GM21526 (cell line): ENCODE measurements at regions not wholly inside any gene's neighbourhood (a gene's known extent, or its start where the extent isn't known, plus 50 kb on each side); places are given as distances from the start of the nearest gene placed in this dataset.

Source experiments
- ATAC-seq: cut with Tn5 transposase; IDR thresholded peaks from one replicate; pipeline ENCODE4 v1.9.1; 2021; ENCODE audit warnings: moderate library complexity; ENCODE audit not compliant: unreplicated experiment, low FRiP score

DNA sequence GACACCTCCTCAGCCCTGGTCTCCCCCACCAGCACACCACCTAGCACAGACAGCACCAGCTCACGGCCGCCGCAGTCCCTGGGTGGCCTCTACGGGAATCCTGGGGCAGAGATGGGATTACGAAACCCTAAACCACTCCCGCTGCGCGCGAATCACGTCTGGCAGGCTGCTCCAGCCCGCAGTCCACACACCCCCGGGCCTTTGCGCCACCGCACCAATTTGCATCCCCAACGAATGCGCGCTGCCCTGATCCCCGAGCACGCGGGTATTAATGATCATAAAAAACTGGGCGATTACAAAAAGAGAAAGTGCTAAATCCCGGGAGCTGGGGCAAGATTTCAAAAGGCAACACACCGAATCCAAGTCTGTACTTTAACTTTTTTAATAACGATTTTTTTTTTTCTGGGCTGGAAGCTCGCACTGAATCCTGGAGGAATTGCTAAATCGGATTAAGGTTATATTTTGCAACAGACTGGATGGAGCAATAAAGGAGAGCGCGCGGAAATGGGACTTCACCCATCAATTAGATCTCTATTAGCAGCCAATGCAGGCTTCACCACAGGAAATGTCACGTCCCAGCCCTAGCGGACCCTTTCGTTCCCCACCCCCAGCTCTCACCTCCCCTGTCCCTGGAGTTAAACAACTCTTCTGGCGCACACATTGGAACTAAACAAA lies 69.8 kb upstream of the TMEM33 start:
- ATAC-seq, result no peak

DNA sequence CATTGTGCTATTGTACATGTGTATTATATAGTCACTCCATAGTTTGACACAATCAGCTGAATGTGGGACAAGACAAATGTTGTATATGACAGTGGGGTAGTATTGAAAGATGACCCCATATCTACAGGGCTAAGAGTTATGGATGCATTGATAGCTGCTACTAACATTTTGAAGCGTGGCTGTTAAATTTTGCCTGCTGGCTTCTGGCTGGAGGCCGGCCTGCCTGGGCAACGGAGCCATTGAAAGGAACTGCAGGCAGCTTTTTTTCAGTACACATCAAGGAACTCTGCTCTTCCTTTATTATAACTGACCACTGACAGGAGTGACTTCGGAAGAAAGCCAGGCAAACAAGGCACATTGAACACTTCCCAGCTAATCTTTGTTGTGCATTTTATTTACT lies 76.1 kb upstream of the TMEM33 start:
- no peak for ATAC-seq

DNA sequence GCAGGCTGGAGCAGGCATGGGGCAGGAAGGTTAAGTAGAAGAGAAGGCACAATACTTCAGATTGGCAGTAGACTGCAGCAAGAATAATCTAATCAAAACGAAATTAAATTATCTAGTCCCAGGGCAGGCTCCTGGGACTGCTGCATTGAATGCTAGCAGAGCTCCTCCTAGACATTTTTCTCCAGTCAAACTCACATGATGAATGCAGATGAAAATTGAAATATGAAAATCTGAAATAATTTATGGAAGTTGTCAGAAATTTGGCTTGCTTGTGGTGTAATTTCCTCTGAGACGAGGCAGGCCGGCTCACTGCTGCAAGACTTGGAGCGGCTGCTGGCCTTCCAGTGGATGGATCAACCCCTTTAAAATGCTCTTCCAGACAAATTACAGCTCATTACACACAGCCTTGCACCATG lies 78.0 kb upstream of the TMEM33 start:
- ATAC-seq, result no peak

DNA sequence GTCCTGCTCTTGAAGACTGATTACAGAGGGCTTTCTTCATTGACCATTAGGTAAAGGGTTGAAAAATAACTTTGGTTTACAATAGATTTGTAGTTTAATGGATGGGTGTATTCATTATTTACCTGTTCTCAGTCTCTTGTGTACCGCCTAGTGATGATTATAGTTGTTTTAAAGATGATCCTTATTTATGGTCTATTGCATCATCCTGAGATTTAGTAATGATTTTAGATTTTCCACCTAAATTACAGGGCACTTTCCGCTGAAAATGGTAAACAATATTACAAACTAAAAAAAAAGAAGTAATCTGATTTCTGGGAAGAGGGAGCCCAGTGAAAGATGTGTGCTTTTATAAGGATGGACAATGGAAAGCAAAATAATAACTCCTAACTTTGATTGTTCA lies 78.4 kb upstream of the TMEM33 start:
- ATAC-seq, result no peak

DNA sequence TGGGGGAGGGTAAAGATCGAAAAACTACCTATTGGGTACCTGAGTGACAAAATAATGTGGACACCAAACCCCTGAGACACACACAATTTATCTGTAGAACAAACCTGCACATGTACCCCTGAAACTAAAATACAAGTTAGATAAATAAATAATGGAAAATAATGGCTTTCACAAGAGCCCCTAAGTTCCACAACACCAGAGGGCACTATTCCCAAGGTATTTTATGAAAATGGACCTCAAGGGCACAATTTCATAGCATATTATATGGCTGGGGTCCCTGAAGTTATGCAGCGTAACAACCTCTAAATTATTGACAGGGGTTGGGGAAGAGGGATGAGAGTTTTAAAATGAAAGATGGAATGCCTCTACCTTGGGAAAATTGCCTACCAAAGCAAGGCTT lies 81.3 kb upstream of the TMEM33 start:
- no peak for ATAC-seq

DNA sequence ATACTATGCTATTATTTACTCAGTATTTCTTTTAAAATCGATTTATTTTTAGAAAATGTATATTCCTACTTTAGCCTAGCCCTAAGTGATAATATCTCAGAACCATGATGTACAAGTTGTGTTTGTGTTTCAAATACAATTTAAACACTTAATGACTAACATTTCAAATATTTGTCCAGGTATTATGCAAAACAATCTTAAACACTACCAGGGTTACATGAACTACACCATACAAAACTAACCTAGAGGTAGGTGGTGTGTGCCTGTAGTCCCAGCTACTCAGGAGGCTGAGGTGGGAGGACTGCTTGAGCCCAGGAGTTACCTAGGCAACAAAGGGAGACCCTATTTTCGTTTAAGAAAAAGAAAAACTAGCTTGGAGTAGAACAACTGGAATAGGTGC lies 83.0 kb upstream of the TMEM33 start:
- no peak for ATAC-seq

DNA sequence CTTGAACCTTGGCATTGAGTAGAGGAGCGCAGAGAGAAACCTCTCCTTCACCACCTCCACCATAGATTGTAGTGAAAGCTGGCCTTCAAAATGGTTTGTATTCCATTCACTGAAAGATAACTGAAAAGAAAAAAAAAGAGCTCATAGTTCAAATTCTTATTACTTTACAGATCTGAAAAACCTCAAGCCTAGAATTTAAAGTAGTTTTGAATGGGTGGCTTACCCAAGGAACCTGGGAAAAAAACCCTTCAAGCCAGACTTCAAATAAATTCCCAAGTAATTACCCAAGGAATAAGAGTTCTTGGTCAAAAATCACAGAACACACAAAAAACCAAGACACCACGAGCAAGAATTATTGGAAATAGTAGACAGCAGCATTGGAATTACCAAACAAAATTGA lies 83.6 kb upstream of the TMEM33 start:
- no peak for ATAC-seq

DNA sequence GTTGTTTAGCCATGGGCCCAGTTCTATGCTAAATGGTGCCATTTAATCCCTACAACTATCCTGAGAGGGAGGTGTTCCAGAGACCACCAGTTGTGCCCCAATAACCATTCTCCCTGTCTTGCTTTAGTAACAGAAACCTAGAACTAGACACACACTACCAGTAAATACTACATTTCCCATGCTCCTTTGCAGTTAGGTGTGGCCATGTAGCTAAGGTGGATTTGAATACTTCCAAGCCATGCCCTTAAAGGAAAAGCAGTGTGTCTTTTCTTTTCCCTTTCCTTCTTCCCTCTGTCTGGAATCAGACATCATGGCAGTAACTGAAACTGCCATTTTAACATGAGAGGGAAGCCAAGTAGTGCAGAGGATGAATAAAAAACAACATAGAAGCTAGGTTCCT lies 90.9 kb upstream of the TMEM33 start:
- ATAC-seq, result no peak

DNA sequence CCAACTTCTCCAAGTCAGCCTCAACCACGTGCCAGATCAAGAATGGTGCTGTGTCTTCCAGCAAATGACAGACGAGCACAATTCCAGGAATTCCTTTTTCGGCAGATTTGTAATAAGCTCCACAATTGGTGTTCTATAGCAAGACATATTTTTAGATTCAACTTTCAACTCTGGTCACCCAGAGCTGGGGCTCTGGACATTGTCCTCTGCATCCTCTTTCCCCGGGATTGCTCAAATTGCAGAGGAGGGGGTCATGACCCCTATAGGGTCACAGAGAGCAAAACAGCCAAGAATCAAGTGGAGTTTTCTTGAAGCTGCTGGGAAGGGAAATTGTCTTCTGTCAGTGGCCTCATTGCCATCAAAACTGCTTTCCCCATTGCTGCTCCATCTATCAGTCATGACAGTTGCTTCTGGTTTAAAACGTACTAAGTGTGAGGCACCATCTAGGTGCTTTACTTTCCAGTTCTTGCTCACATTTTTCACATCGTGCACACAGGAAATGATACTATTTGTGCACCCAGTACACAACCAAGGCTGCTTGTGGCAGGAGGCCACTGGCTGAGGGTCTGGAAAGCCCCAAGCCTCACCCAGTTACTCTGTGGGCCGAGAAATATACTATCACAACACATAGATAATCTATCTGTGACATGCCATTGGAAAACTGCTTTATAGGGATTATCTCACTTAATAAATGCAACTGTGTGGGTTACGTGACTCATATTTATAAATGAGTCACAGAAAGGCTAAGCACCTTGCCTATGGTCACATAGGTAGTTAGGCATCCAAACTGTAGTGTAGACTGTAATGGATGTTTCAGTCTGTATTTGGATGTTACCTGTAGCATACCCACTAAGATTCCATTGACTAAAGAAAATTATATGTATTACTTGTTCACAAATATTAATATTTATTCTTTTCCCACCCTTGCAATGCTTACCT lies 91.7 kb upstream of the PHOX2B start:
- ATAC-seq, result peak; percentile 88

DNA sequence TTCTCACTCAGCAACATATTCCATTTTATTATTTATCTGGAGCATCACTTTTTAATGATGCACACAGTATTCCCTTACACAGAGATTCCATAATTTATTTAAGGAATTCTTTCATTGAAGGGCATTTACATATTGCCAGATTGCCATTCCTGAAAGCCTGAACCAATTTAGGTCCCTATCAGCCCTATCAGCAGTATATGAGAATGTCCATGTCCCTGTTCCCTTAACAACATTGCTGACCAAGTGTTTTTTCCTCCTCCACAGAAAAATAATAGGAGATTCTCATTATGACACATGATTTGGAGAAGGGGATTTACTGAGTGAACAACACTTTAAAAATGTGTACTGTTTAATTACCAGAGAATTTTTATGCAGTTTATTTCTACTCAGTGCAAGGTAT lies 90.1 kb upstream of the PHOX2B start:
- no peak for ATAC-seq

DNA sequence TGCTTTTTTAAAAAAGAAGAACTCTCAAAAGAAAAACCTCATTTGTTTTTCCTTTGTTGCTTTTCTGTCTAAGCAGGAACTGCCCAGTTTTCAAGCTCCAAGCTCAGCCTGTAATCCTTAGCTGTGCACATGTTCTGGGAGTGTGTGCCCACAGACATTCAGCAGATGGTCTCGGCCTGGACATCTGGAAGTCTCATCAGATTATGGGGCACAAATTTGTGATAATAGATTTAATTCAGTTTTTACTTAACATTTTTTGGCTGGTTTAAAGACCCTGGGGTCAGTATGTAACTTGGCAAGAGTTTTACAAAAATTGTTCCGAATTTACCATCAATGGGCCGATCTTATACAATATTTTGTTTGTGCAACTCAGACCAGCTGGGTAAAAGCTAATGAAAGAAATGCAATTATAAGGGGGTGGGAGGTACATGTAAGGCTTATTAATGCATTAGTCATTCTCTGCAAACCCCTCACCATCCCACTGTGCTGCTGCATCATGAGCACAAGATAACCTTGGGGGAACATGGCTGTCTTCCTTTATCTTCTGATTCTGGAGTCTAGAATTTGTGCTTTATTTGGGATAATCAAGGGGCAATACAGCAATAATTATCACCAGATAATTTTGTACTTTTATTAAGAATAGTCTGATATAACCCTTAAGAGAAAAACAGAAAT lies 86.9 kb upstream of the PHOX2B start:
- ATAC-seq, result no peak

DNA sequence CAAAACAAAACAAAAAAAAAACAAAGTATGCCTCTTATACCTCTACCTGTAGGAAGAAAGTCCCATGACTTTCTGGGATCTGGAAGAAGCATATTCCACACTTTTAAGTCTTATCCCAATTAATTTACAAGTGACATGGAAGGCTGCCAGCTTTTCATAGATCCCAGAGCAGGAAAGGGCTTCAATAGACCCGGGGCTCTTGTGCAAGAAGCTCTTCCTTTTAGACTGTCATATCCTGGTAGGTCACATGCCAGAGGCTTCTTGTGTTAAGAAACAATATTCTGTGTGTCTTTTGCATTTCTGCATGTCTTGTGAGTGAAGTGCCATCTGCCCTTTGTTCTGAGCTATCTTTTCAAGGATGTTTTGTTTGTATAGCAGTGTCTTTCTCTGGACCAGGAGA lies 84.4 kb upstream of the PHOX2B start:
- ATAC-seq, result no peak

DNA sequence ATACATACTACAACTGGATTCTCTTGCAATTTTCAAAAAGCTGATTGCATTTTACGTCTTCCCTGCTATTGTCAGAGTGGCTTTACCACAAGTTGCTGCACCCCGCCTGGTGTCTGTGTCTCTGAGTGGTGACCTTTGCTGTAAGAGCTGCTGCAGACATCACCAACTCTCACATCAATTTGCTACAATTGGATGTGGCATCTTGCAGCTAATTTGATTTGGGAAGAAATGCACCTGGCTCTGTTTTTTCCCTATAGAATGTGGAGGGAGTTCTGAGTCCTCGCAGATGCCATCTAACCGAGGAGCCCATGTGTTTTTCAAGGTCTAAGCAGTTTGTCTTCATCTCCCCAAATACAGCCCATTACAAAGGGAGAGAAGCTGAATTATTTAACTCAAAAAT lies 73.8 kb upstream of the PHOX2B start:
- no peak for ATAC-seq

DNA sequence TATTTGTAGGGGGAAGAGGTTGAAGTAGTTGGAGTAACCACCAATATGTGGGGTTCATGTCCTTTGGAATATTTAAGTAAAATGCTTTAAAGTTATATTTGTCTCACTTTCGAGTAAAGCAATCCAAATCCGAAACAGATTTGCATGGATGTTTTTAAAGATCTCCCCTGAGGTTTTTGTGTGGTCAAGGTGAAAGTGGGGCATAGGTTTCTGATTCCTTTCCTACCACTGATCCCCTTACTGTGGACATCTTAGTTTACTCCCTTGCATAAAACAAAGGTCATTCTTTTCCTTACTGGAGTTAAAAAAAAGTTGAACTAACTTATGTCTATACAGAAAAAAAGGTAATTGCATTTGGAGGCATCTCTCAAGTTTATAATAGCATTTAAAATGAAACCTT lies 71.9 kb upstream of the PHOX2B start:
- ATAC-seq, result no peak

DNA sequence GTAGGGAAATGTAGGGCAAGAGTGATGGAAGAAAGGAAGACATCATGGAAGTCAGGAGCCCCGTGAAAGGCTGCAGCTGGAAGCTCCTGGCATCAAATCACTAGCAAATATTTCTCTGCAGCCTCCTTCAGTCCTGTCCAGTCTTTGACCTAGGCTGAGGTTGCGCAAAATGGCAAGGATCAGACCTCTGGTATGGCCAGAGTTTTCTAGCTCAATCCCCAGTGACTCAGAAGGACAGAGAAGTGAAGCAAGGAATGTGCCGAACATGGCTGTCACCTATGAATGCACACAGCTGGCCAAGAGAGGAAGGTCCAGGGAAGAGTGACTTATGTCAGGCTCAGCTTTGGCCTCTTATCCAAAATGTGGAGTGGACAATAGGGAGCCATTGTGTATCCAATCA lies 71.1 kb upstream of the PHOX2B start:
- ATAC-seq, result no peak

DNA sequence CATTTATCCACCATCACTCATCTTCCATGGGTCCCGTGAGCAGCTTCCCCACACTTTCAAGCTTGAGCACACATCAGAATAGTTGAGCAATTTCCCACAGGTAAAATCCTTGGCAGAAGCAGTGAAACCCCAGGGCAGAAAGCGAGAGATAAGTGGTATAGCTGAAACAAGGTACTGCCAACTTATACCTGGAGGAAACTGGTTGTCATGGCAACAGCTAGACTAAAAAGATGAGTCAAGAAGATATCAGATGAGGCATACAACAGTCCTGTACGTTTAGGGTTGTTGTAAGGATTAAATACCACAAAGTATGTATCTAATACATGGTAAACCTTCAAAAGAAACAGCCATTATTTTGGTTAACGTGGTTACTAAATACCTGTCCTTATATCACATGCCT lies 66.9 kb upstream of the PHOX2B start:
- no peak for ATAC-seq

DNA sequence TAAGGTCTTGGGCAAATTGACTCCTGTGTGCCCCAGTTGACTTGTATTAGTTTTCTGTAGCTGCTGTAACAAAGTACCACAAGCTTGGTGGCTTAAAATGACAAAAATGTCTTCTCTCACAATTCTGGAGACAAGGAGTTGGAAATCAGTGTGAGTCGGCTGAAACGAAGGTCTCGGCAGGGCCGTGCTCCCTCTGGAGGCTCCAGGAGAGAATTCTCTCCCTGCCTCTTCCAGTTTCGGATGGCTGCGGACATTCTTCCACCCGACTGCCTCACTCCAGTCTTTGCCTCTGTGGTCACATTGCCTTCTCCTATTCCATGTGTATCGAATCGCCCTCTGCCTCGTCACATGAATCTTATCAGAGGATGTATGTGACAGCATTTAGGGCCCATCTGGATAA lies 66.0 kb upstream of the PHOX2B start:
- no peak for ATAC-seq

DNA sequence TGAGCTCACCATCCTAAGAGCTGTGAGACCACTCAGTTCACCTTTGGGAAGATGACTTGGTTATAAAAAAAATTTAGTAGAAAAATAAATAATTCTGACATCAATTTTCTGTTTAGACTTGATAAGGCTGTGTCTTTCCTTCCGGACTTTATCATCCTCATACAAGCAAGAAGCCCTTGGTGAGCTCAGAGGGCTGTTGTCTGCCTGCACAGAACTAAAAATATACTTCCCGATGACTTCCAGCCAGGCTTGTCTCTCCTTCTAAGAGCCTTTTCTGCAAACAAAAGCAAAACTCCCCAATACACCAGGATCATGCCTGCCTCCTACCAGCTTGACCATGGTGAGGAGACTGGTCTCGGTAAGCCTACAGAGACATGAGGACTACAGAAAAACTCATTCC lies 58.3 kb upstream of the PHOX2B start:
- no peak for ATAC-seq

DNA sequence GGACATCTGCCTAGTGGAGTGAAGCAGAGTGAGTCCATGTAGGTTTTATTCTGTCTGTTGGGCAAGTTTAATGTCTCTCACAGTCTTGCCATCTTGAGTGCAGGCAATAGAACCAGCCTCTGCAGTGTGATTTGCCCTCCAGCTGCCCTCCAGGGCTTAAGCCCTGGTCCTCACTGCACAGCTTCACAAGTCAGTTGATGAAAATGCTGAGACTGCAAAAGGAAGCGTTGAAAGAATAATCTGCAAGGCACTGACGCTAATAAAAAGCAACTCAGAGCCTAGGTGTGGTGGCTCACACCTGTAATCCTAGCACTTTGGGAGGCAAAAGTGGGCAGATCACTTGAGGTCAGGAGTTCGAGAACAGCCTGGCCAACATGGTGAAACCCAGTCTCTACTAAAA lies 54.1 kb upstream of the PHOX2B start:
- no peak for ATAC-seq

DNA sequence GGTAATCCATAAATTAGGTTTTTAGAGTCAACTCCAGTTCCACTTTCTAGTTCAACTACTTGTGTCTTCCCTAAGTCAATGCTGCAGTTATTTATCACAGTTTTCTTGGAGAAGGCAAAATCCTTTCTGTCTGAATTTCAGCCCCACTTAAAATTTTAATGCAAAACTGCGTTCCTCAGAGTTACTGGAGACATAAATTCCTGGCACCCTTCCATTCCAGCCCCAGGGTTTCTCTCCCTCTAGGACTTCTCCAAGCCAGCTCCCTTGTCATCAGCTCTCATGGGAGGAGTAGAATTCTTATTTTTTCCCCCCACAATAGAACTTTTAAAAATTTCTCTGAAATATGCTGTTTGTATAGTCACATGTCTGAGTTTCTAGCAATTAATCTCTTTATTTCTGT lies 50.6 kb upstream of the PHOX2B start:
- no peak for ATAC-seq
